GM19240 (cell line): ENCODE measurements at regions not wholly inside any gene's neighbourhood (a gene's known extent, or its start where the extent isn't known, plus 50 kb on each side); places are given as distances from the start of the nearest gene placed in this dataset.

ENCODE experiments used
- DNase-seq: peaks from one replicate; pipeline ENCODE4 v3.0.0; 2011; ENCODE audit warnings: low spot score; ENCODE audit not compliant: insufficient read length

DNA sequence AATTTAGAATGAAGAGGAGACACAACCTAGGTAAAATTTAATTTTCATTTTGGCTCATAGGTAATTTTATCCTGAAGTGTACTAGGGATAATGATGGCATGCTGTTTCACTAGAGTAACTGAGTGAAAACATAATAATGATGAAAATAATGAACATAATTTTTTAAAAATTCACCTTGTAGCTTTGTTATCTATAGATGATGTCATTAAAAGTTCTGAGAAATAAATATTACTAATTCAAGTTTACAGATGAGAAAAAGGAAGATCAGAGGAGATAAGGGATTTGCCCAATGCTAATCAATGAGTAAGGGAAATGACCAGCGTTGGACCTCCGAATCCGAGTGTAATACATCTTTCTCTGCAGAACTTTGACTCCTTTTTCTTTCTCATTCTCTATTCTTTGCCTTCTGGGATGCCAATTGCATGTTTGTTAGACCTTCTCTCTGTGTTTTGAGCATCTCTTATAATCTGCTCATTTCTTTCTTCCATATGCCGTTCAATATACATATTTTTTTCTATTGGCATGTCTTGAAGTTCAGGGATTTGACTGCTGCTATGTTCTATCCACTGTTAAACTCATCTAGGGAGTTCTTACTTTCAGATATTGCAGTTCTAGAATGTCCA lies 186.5 kb downstream of the SNX19 start:
- no peak for DNase-seq

DNA sequence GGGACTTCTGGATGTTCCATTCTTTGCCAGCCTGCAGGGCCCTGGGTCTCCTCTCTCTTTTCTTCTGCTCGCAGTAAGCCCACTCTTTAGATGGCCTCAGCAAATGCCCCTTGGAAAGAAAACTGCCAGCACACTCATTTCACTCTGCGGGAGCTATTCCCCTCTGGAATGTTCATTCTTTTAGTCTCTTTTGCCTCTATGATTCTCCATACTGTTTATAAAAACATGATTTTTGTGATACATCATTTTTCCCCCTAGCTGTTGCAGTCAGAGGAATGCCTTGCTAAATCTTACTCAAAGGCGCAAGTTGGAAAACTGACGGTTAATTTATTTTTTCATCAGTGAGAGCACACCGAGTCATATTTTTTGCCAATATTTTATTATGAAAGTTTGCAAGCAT lies 184.9 kb downstream of the SNX19 start:
- DNase-seq, result no peak

DNA sequence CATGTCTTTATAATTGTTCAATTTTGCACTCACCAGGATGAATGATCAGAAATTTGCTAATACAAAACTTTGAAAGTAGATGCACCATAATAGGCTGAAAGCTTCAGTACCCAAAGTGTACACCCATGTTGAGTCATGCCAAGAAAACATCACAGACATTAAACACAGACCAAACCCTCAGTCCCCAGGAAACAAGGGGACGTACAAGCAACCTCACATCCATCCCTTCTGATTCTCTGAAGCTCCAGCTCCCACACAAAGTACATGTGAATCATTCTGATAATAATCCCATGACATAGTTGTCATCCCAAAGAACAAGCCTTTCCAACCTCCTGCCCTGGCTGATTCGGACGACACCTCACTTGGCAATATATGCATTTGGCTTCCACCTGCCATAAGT lies 183.8 kb downstream of the SNX19 start:
- no peak for DNase-seq

DNA sequence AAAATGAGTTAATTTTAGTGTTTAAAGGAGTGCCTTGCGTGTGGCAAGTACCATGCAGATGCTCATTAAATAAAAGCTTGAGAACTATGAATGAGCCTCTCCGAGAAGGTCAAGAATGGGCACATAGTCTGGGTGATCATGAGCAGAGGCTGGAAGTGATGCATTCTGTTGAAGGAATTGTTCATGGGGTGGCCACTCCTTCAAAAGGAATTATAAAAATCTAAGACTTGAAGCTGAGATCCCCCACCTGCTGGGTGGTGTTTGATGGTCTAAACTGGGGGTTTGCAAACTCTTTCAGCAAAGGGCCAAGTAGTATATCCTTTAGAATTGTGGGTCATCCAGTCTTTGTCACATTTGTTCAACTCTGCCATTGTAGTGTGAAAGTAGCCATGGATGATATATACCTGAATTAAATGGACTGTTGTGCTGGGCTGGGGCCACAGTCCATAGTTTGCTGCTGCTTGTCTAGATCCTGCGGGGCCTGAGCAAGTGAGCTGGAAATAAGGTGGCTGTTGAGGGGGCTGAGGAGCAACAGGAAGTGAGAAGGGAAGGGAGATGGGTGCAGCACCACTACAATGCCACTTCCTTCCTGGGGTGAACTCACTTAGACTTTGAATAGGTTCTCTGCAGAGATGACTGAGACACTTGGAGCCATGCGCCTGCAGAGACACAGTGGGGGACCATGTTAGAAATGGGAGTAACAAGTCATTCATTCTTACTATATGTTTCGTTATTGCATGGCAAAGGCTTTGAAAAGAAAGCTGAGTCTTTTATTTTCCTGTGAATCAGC lies 179.0 kb downstream of the SNX19 start:
- DNase-seq, result no peak

DNA sequence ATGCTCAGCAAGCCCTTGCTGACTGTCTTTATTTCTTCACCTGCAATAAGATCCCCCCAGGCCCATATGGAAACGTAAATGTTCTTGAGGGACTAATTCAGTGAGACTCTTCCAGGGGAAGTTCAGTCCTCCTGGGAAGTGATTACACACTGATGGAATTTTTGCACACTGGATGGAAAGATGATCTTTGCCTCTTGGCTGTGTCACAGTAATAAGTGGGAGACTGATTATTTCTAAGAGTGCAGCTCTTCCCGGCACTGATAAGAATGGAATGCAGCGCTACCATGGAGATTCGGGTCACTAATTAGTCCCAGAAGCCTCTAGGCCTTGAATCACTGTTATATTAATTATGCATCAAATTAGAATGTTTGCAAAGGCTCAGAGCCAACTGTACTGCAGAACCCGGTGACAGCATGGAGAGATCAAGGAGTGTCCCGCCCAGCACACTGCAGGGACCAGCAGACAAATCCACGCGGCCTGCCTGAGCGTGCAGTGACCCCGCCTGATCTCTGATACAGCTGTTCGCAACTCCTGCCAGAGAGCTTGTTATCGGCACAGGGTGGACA lies 178.3 kb downstream of the SNX19 start:
- no peak for DNase-seq

DNA sequence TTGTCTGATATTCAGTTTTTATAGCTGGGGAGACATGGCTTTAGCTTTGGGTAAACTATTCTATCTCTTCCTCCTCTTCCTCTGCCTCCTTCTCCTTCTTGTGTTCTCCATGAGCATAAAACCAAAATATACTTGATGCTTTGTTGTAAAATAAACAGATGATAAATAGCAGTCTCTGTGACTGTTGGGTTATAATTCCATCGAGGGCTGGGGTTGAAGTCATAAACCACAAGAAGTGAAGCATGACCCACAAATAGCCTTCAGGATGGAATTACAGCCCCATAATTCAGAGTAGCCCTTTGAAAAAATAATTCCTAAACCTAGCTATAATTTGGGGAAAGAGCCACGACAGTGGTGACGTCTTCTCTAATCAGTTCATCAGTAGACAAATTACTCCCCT lies 177.7 kb downstream of the SNX19 start:
- DNase-seq, result no peak

DNA sequence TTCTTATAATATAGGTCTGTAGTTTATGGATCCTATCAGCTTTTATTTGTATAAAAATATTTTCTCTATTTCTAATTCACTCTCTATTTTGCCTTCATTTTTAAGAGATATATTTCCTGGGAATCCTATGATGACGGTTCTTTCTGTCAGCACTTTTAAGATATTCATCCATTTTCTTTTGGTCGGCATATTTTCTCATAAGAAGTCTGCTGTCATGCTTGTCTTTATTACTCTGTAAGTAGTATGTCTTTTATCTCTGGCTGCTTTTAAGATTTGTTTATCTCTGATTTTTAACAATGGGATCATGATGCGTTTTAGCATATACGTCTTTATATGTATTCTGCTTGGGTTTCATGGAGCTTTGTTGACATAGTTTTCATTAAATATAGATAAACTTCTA lies 175.5 kb downstream of the SNX19 start:
- no peak for DNase-seq

DNA sequence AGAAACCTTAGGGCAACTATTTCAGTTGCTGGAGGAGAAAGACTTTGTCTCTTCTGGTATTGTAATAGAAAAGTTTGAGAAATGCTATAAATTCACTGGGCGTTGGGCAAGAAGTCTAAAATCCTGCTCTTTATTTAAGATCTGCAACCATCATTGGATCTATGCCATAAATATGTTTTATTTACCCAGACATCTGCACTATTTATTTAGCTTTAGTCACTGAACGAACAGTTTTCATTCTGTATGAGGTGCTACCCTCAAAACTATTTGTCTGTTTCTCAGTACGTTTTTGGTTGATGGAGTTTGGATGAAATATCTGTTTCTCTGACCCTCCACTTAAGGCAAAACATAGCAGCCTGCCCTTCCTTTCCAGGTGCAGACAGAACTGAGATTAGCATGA lies 171.5 kb downstream of the SNX19 start:
- DNase-seq, result no peak

DNA sequence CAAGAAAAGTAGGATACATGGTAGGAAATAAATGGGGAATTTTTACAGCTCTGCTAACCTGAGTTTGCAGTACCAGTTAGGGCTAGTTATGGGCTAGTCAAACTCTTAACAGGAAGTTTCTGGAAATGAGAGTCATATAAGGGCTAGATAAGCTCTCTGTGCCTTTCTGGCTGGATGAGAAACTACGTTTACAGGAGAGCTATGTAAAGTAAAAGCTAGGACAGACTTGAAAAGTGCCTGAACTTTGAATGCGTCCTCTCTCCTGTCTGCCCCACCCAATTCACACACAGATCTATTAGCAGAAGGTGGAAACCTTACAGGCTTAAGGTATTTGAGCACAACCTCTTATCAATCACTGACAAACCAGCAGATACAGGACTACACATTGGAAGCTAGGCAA lies 167.1 kb downstream of the SNX19 start:
- DNase-seq, result no peak

DNA sequence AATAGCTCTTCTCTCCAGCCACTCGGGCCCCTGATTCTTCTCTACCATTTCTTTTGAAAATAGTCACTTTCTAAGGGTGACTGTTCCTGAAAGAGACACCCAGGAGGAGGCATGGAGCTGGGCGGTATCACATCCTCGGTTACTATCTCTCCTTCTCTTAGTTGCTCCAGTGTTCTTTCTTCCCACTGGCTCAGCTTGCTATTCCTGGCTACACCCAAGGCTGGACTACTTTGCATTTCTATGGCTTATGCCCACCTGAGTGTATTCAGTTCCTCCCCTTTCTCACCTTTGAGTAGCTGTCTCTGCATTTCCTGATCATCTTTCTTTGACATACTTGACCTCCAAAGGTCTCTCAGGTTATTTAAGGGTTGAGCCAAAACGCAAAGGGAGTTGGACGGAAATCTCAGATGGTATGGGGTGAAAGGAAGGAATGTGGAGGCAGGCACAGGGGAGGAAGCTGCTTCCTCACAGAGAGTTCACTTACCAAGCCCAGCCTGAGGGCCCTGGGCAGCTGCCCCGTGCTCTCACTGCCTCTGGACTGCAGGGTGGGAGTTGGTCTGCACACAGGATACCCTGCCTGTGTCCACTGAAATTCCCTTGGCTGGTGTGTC lies 155.7 kb downstream of the SNX19 start:
- DNase-seq, result no peak

DNA sequence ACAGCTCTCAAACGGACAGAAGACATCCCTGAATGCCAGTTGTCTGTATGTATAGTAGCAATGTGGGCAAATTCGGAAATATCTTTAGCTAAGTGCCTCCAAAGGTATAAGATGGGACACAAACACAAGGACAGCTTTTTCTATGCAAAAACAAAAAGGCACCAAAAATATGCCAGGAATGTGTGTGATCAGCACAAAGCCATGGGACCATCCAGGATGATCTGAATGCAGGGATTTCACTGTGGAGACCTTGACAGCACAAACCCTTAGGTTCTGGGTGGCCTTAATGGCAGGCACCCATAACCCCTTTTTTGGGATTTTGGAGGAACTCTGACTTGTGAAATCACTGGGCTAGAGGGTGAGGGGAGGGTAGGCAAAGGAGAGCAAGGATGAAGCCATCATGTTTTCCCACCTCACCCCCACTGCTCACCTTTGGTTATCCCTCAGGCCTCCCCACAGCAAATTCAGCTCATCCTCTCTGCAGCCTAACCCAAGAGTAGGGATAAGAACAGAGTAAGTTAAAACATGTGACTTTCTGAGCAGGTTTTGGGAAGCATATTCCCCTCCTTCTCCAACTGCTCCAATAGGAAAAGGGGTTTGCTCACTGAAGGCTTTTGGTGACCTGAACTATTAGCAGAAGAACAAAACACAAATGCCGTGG lies 154.6 kb downstream of the SNX19 start:
- no peak for DNase-seq

DNA sequence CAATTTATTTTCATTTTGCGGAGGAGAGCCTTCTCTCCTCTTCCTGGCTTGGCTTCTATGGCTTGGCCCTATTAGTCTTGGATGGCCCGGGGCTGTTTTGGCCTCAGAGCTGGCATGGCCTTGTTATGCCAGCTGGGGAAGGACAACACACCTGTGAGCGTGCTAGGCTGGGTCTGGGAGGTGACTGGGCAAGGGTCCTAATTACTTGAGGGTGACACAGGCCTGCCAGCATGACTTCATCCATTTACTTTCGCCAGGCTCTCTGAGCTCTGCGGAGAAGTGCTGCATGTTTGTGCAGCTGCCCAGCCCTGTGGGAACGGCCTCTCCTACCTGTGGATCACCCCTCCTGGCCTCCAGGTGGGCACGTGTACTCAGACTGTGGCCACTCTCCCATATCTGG lies 153.6 kb downstream of the SNX19 start:
- no peak for DNase-seq

DNA sequence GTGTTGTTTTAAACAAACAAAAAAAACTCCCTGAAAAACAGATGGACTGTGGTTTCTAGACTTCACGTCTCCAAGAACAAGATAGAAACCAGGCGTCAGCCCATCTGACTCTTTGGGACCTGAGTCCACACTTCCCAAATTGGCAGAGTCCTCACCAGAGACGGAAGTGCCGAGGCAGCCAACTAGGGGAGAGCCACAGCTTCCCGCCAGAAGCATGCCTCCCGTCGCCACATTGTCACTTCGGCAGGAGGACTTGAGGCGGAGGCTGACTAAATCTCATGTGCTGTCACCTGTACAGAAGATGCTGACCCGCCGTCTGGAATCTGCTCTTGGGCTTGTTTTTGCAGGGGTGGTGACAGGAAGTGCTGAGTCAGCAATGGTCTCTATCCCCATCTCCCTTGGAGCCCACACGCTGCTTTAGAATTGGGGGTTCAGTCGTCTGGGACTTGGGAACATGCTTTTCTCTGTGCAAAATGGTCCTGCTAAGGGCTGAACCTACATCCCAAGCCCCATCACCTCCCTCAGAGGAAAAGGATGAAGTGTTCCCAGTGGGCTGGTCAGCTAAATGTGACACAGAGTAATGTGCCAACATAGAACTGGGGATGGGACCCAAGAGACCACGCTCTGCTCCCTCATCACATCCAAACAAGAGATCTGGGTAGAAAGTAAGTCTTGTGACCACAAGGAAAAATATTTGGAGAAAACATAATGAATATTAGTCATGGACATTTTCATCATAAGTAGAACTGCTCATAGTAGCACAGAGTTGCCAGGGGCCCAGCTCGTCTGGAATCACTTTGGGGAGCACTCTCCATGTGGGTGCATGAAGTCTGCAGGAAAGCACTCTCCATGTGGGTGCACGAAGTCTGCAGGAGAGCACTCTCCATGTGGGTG lies 152.9 kb downstream of the SNX19 start:
- DNase-seq, result no peak

DNA sequence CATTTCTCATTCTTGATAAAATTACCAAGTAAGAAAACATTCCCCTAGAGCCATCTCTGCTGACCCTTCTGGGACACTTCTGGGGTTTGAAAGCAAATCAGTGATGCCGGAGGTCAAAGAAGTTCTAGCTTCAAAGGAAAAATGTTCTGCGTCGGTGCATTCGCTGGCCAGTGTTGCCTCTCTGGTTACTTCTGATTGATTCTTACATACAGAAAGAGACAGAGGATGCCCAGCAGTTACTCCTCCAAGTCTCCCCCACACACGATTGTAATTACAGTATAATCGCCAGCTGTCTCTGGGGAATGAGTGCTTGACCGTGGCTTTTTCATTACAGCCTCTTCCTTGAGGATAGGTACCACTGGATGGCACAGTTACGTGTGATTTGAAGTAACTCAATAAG lies 150.9 kb downstream of the SNX19 start:
- no peak for DNase-seq

DNA sequence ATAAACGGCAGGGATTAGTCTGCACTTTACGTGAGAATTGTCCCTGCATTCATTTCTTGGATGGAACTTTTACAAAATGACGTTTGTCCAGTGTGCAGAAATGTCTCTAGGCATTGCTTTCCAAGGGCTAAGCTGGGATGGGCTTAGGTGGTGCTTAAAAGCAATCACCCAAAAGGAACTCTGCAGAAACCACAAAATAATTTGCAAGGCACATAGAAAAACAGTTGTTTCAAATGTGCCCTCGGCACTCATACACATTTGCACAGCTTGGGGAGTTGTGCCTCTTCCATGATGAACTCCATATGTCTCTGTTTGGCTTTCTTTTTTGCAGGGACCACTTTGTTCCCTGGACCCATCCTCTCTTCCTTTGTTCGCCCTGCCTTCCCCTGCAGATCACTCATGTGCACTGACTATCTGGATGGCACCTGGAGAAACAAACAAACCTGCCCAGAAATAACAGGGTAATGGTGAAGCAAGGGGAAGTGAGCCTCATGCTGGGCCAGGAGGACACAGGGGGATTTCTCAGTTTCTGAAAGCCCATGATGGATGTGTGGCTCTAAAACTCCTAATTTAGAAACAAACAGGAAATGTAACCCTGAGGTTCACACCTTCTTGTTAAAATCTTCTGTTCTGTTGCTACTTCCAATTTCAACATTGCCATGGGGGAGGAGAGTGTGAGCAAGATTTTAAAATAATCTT lies 150.2 kb downstream of the SNX19 start:
- DNase-seq, result peak; percentile 8

DNA sequence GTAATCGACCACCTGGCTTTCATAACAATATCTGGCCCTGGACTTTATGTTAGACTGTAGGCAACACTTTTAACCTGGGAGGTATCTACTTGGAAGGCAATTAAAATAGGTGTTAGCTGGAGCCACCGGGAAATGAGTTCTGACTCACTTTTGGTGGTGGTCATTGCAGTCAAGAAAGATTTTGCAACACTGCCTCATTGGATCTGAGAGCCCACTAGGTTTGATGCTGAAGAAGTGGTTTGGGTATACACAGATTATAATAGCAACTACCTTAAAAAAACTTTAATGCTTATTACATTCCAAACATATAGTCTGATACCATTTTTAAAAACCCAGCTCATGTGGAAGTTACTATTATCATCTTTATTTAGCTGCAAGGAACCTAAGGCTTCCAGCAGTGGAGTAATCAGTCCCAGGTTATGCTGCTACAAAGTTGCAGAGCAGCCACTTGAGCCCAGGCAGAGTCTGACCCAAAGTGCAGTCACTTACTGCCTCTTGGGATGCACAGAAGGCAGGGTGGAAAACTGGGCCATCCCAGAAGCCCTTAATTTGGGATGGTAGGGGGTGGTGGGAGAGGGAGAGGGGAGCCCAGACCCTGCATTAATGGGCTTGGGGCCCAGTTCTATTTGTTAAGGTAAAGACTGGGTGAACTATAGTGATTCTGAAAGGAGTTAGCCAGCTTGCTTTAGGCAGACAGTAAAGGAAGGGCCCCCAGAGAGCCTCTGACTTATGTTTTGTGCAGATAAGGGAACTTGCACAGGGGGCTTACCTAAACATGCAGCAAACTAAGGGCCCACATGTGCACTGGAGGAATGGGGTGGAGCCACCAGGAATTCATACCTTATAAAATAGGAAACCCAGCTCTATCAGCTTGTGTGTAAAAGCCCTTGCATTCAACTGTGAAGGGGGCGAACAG lies 149.4 kb downstream of the SNX19 start:
- DNase-seq, result no peak

DNA sequence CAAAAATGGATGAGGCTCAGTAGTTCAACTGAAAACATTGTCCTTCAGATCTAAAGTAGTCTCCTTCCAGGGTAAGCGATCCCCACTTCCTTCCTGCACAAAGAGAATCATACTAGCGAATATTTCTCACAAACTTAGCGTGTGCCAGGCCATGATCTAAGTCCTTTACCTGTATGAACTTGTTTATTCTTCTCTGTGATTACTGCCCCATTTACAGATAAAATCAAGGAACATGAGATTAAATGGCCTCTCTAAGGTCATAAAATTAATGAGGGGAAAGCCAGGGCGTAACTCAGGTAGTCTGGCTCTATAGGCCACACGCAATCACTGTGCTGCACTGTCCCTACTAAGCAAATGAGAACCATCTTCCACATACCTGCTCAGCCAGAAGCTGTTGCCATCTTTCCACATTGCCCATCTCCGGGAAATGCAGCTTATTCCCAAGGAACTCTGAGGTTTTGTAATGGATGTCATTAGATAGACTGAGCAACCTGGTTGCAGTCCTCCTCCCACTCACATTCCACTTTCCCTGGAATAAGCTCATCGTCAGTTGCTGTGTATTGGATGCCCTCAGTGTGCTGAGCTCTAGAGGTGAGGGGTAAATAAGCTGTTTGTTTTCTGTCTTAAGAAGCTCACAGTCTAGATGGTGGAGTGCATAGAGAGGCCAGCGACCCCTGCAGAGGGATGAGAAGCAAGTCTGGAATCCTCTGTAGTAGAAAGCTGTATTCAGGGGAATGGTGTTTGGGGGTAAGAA lies 146.3 kb downstream of the SNX19 start:
- DNase-seq, result no peak

DNA sequence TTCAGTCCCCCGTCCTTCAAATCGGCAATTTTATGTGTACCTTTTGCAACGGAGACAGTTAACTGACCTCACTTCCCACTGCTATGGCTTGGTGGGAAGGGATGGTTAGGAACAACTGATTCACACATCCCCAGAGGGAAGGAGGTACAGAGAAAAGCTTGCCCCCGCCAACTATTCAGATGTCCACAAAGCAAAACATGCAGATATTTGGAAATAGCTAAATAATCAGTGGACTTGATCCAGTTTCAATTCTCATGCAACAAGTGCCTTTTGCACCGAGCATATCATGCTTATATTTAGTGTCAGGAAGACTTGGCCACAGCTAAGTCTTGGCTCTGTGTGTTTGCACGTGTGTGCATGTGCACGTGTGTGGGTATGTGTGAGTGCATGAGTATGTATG lies 144.6 kb downstream of the SNX19 start:
- DNase-seq, result no peak
